GM19372 (cell line): ENCODE measurements at regions not wholly inside any gene's neighbourhood (a gene's known extent, or its start where the extent isn't known, plus 50 kb on each side); places are given as distances from the start of the nearest gene placed in this dataset.

Experiments
- ATAC-seq: cut with Tn5 transposase; IDR thresholded peaks from one replicate; pipeline ENCODE4 v1.9.1; 2021; ENCODE audit warnings: mild to moderate bottlenecking, low read depth, moderate library complexity; ENCODE audit not compliant: unreplicated experiment

GRCh38 chr1:220979371-220979770 is 100.1 kb downstream of the HLX start:
- no peak for ATAC-seq

DNA sequence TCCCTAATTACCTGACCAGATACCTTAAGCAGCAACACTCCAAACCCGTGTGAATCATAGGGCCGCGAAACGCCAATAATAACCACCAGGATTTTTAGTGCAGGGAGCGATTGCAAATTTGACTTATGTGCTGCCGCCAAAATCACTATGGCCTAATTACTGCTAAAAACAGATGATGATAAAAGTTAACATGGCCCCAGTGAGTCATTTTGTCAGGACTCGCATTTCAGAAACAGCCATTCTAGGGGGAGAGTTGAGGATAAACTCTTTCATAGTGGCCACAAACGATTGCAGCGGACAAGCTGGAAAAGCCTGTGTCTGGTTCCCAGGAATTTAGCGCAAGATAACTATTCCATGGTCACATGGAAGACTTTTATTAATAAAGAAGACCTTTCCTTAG is 103.4 kb downstream of the HLX start:
- no peak for ATAC-seq

GRCh38 chr1:220983877-220984635 is 104.8 kb downstream of the HLX start:
- no peak for ATAC-seq

- ATAC-seq: no peak
These were observed 111.4 kb downstream of the HLX start for GRCh38 chr1:220990427-220991339.

- no peak for ATAC-seq
These were observed 112.3 kb downstream of the HLX start for GRCh38 chr1:220991506-220991905.

GRCh38 chr1:220991959-220992704 is 112.9 kb downstream of the HLX start:
- ATAC-seq: no peak

GRCh38 chr1:220992705-220993052 is 113.4 kb downstream of the HLX start:
- ATAC-seq: no peak

- no peak for ATAC-seq
These were observed 115.4 kb downstream of the HLX start for GRCh38 chr1:220994671-220995070.

DNA sequence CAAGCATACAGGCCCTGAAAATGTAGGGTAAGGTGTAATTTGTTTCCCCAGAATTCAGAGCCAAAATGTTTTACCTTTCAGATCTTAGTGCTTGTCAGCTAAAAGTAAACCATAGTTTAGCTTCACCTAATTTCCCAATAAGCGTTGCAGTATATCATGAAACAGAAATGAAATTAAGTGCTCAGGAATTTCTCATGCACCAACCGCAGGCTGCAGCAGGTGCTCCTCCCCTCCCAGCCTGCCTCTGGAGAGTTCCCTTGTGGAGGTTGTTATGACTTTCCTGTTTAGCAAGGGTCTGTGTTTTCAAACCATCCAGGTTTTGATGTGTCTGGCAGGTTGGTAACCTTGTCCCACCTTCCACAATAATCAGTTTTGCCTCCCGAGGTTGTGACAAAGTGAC is 118.5 kb downstream of the HLX start:
- no peak for ATAC-seq

GRCh38 chr1:220999872-221000863 is 120.9 kb downstream of the HLX start:
- no peak for ATAC-seq

GRCh38 chr1:221001167-221001566 is 121.9 kb downstream of the HLX start:
- ATAC-seq: no peak

DNA sequence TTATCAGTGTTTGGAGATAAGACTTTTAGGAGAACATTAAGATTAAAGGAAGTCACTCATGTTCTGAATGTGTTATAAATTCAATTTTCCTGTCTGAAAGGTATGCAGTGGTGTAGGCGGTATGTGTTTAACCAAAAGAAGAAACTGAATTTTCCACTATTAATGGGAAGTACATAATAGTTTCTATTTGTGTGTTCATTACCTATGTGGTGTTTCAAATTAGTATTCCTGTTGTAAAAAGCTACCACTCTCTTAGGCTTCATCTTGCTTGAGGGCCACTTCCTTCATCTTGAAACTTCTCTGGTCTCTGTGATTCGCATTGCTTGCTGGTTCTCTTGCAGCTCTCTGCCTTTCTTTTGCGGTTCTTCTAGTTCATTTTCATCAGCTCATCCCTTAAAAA is 123.4 kb downstream of the HLX start:
- ATAC-seq: no peak

DNA sequence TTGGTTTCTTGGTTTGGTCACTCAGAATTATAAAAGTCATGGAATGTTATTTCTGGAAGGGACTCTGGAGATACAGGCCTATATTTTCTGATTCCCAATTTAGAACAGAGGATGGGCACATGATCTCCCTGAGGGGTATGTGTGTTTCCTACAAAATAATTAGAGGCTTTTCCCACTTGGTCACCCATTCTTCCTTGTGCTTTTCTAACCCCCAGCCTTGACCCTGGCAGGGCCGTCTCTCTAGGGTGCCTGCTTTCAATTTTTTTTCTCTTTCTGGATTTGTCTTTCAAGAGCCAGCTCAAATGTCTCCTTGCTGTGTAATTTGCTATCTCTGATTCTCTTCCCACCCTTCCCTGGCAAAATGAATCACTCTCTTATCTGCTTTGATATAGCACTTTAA is 131.9 kb downstream of the HLX start:
- ATAC-seq: no peak

DNA sequence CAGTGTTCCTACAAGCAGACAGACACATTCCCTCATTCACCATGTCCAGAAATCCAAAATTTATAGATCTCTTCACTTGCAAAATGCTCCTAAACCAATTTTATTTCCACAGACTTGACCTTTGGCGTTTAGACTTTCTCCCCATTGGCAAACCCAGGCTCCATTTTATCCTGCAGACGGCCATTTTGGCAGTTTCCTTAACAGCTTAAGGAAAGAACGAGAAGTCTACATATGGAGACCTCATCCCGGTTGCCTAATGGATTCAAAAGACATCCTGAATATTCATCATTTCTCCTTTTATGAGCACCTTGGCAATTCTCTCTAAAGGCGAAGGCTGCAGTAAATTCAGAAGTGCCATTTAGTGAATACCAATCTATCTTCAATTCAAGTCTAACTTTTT is 132.9 kb downstream of the HLX start:
- no peak for ATAC-seq

- ATAC-seq: no peak
These were observed 134.7 kb downstream of the HLX start for GRCh38 chr1:221013691-221014660.

DNA sequence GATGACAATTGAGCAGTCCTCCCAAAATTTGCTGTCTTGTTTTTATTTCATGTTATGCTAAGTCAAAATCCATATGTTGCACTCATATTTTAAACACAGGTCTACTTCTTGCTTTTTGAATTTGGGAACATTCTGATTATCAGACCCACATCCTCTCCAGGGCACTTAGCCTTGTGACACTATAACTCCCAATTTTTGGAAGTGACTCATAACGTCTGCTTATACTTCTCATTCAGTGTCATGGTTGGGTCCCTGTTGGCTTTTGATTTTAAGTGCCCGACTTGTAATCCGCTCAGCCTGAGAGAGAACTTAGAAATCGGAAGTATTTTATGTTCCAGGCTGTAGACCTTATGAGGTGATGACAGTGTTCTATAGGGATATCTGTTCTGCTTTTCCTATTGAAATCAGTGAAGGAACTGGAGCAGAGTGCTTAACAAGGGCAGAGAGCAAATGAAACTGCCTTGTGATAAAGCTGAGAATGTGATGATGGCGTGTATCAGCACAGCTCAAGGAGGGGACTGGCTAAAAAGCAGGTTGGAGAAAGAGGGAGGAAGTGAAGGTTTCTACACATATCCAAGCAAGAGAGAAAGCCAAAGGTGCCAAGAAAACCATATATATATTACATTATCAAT is 136.0 kb downstream of the HLX start:
- no peak for ATAC-seq

- ATAC-seq: no peak
These were observed 137.5 kb downstream of the HLX start for GRCh38 chr1:221016751-221017150.

- ATAC-seq: no peak
These were observed 139.2 kb downstream of the HLX start for GRCh38 chr1:221018414-221018813.
